NCI-H2196 treated with DMSO at 0.1 percent for 48 hours (cell line): ENCODE measurements at regions not wholly inside any gene's neighbourhood (a gene's known extent, or its start where the extent isn't known, plus 50 kb on each side); places are given as distances from the start of the nearest gene placed in this dataset.
"Not testable (repeated sequence)": the region's sequence is repeated elsewhere in the genome, so short reads cannot be mapped to it uniquely, and the experiment has no call there.

Source experiments
- DNase-seq: peaks from one replicate; lab custom pipeline; 2025; ENCODE audit not compliant: unreplicated experiment; lab: John Stamatoyannopoulos, UW

DNA sequence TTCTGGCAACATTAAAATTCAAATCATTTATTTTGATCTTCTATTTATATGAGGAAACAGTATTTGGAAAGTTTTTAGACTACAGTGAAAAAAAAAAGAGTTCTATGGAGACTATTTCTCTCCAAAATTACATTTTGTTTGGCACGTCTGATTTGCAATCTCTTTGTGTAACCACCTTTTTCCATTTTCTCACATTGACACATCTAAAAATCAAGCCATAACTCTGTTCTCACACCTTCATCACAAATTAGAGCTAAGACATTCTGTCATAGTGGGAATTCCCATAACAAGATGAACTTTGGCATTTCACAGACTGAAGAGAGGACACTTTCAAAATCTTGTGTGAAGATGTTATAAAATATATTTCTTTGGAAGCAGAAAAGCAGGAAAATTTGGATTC is 468.9 kb downstream of the GRIA2 start:
- DNase-seq = no peak

DNA sequence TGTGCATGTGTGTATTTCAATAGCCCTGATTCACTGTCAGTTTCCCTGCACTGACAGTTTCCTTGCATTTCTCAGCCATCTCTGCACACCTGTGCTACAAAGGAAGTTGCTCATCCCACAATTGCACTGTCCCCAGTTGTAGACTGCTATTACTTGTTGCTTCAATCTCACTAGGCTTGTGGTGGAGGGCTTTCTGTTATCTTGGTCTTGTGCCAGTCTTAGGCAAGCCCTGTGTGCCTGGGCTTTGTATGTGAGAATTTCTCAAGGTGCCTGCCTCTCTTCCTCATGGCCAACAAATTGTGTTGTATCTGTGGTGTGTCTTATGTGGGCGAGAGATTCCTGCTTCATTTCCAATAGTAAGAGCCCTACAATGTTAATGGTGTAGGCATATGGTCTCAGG is 467.4 kb downstream of the GRIA2 start:
- DNase-seq = no peak

- DNase-seq = not testable (repeated sequence)
Measured at GRCh38 chr4:157679326-157679725, 458.8 kb downstream of the GRIA2 start.

DNA sequence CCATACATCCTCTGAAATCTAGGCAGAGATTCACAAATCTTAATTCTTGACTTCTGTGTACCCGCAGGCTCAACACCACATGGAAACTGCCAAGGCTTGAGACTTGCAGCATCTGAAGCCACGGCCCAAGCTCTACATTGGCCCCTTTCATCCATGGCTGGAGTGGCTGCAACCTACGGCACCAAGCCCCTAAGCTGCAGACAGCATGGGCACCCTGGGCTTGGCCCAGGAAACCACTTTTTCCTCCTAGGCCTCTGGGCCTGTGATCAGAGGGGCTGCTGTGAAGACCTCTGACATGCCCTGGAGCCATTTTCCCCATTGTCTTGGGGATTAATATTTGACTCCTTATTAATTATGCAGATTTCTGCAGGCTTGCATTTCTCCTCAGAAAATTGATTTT is 457.9 kb downstream of the GRIA2 start:
- no peak for DNase-seq

DNA sequence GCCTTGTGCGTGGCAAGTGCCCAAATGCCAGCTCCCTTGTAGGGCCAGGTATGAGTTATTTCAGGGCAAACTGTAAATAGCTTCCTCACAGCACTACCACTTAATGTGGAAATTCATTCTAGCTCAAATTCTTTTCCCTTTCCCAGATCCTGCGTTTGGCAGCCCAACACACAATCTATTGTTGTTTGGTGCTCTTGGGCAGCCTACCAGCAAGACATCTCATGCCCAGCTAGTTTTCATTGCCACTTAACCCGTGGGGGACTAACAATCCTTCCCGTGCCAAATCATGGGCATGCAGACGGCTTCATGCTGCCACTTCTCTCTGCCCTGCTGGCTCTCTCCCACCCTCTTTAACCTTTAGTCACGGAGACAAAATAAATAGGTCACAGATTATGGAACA is 454.2 kb downstream of the GRIA2 start:
- DNase-seq = peak; percentile 10

DNA sequence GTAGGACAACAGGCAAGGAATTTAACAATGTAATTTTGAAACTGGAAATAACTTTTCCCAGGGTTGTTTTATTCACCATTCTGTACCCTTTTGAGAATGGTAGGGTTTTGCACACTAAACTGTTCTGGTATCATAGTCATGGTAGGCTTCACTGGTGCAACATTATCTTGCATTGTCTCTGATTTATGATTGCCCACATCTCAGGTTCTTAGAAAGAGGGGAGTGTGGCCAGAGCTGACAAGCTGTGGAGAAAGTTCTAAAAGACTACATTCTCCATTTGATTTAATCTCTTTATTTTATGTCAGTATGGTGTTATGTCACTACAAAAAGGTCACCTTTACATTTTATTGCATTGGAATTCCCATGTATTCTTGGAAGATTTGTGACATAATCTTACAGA is 447.3 kb downstream of the GRIA2 start:
- no peak for DNase-seq

GRCh38 chr4:157664726-157665125 is 444.2 kb downstream of the GRIA2 start:
- DNase-seq = no peak

GRCh38 chr4:157655096-157655809 is 434.7 kb downstream of the GRIA2 start:
- DNase-seq = no peak

GRCh38 chr4:157643257-157643656 is 422.7 kb downstream of the GRIA2 start:
- no peak for DNase-seq

DNA sequence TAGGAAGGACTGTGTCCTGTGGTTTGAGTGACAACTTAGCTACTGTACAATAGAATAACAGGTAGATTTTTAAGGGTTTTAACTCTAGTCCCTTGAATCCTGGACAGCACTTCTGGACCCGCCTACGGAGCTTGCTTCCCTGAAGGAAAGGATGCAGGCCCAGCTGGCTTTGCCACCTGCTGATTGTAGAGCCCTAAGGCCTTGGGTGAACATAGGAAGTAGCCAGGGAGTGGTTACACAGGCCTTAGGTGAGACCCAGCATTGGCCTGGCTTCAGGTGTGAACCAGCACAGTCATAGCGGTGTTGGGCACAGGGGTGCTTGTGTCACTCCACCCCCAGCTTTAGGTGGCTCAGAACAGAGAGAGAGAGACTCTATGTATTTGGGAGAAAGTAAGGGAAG is 413.5 kb downstream of the GRIA2 start:
- DNase-seq = no peak

- no peak for DNase-seq
Measured at GRCh38 chr4:157616741-157617472, 396.4 kb downstream of the GRIA2 start.

DNA sequence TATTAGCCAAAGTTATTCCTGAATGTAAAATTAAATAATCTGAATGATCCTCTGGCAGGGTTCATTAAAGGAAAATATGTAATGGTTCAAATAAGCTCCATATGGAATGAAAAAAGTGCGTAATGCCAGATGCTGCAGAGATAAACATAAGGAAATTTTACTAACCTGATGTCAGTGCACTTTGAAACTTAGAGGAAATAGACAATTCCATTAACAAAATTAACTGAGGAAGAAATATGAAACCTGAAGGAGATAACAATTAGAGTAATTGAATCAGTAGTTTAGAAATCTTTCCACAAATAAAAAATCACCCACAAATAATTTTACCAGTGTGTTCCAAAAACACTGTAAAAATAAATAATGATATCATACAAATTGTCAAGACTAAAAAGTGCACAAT is 387.5 kb downstream of the GRIA2 start:
- DNase-seq = no peak

DNA sequence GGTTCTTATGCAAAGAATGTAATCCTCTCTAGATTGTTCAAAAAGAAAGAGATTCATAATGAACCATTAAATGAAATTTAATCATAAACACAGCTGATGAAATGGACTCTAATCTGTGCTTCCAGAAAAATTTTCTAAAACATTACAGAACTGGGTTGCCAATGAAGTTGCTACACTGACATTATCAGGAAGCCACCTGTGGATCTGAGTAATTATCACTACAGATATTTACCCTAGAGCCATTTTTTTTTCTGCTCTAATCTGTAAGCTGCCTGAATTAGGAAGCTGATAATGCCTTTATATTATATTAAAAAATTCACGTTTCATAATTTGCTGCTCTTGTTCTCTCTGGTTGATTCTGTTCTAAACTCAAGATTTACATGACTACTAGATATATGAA is 380.1 kb downstream of the GRIA2 start:
- no peak for DNase-seq

DNA sequence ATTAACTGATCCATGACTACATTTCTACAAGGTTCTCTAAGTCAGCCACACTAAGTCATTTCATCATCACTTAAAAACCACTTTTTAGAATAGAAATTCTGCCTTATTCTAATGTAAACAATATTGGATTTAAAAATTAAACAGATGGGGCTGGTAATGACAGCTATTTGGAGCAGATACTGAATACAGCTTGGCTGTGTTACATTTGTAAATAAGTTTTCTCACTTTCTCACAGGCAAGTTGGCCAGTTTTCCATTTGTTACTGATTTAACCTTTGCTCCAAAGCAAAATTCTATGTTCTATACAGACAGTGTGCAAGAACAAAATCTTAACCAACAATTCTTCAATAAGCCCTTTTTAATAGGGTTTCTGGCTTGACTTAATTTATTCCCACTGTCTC is 370.7 kb downstream of the GRIA2 start:
- DNase-seq = no peak

DNA sequence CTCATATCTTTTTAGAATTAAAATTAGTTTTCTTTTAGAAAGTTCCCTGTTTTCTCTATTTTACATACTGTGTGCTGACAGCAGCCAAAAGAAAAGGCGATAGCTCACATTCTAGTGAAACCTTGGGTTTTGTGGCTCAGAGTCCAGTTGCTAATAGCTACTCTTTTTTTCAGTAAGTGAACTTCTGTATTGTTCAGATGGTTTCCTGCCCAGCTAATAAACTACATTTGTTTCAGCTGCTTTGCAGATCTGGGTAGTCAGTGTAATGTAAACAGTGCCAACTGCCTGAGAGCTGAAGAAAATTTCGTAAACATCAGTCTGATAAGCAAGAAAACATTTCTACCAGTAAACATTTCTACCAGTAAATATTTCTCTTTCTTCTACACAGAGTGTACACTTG is 370.2 kb downstream of the GRIA2 start:
- DNase-seq = no peak

GRCh38 chr4:157587681-157588423 is 367.3 kb downstream of the GRIA2 start:
- DNase-seq = no peak

GRCh38 chr4:157582141-157582540 is 361.6 kb downstream of the GRIA2 start:
- DNase-seq = no peak

DNA sequence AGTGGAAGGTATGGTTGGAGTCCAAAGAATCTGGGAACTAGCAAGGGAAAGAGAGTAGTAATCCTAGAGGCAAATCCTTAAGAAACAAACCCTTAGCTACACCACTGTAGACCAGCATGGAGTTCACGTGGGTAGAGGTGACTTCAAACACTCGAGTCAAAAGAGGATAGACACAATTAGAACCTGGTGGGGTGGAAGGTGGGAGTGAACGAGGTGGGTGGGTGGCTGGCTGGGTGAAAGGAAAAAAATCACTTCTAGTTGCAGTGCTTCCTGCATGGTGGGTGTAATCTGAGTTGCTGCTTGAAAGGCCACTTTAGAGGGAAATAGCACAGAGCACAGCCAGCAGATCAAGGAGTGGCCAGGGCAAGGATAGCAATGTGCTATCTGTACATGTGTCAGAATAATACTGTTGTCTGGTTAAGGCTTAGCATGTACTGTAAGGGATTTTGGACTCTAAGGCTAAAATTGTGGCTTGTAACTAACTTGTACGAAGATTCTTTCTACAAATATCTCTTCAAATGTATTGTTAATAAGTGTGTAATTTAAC is 356.2 kb downstream of the GRIA2 start:
- DNase-seq = no peak

GRCh38 chr4:157575339-157575738 is 354.8 kb downstream of the GRIA2 start:
- no peak for DNase-seq

DNA sequence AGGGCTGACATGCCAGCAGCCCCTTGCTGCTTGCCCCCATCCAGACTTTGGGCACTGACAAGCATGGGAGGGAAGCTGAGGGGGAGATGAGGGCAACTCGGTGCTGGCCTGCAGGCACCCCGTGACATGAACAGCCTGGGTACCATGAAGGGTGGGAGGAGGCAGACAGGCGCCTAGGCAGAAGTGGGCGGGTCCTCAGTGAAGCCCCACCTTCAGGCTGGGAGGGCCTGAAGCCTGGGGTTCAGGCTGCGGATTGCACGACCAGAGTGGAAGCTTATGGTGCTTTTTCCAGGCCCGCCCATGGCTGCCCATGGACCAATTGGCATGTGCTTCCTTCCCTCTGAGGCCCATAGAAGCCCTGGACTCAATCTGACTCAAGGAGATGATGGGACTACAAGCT is 354.1 kb downstream of the GRIA2 start:
- DNase-seq = no peak

- DNase-seq = no peak
Measured at GRCh38 chr4:157572951-157573350, 352.4 kb downstream of the GRIA2 start.

DNA sequence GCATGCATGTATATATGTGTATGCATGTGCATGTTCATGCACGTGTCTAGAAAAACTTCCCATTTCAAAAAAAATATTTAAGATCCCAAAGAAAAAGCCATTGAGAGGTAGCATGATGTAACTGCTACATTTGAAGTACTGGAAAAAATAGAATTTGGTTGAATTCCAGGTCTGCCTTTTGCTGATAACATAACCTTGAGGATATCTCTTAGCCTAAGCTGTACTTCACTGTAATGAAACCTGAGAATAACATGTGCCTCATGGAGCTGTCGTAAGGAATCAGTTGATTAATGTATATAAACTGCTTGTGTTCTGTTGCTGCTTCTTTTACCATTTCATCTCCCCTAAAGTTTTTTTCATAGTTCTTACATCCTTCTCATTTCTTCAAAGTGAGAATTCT is 351.8 kb downstream of the GRIA2 start:
- no peak for DNase-seq
